Mesenchymal stem cell (in vitro differentiated cells and primary cell): ENCODE measurements at regions not wholly inside any gene's neighbourhood (a gene's known extent, or its start where the extent isn't known, plus 50 kb on each side); places are given as distances from the start of the nearest gene placed in this dataset.
A peak's percentile ranks its signal among the peaks of the same experiment; 100 is the strongest.

Source experiments
- DNase-seq: peaks from one replicate; pipeline ENCODE4 v3.0.0-alpha.2; 2013
- H2AFZ ChIP-seq: one replicate; pipeline ENCODE4 v1.6.1; 2013; ENCODE audit warnings: low read depth, mild to moderate bottlenecking, control low read depth, inconsistent platforms, low read length, moderate library complexity
- H2AK5ac ChIP-seq: 2 replicates; pipeline ENCODE4 v1.6.1; 2013; ENCODE audit warnings: low read length, moderate library complexity, mild to moderate bottlenecking, inconsistent platforms; ENCODE audit not compliant: severe bottlenecking
- H2BK120ac ChIP-seq: one replicate; pipeline ENCODE4 v1.6.1; 2013; ENCODE audit warnings: low read depth, mild to moderate bottlenecking, inconsistent platforms, low read length, moderate library complexity
- H2BK12ac ChIP-seq, 2 experiments: one replicate each; pipeline ENCODE4 v1.6.1; 2013; ENCODE audit warnings: inconsistent platforms in 2 of 2, low read length in 2 of 2, mild to moderate bottlenecking in 2 of 2, moderate library complexity in 2 of 2, control low read depth in 1 of 2
- H2BK15ac ChIP-seq: one replicate; pipeline ENCODE4 v1.6.1; 2013; ENCODE audit warnings: mild to moderate bottlenecking, low read depth, inconsistent platforms; ENCODE audit not compliant: poor library complexity, severe bottlenecking
- H2BK5ac ChIP-seq: 2 replicates; pipeline ENCODE4 v1.6.1; 2013; ENCODE audit warnings: low read depth, mild to moderate bottlenecking, low read length, control low read depth, inconsistent platforms; ENCODE audit not compliant: poor library complexity, severe bottlenecking
- H3K14ac ChIP-seq, 2 experiments: one replicate each; pipeline ENCODE4 v1.6.1; 2013; ENCODE audit warnings: inconsistent platforms in 2 of 2, low read length in 2 of 2, control low read depth in 1 of 2, mild to moderate bottlenecking in 1 of 2, moderate library complexity in 1 of 2
- H3K18ac ChIP-seq, 2 experiments: one replicate each; pipeline ENCODE4 v1.6.1; 2013; ENCODE audit warnings: inconsistent platforms in 2 of 2, low read length in 2 of 2, control low read depth in 1 of 2, low read depth in 1 of 2, mild to moderate bottlenecking in 1 of 2
- H3K23ac ChIP-seq, 2 experiments: one replicate each; pipeline ENCODE4 v1.6.1; 2013; ENCODE audit warnings: inconsistent platforms in 2 of 2, low read length in 2 of 2, mild to moderate bottlenecking in 2 of 2, moderate library complexity in 2 of 2, control low read depth in 1 of 2
- H3K27ac ChIP-seq: 2 replicates; pipeline ENCODE4 v1.5.1; 2013; ENCODE audit warnings: mild to moderate bottlenecking, moderate library complexity, low read length, control low read depth, inconsistent platforms; ENCODE audit not compliant: poor library complexity, severe bottlenecking
- H3K27me3 ChIP-seq, 2 experiments: 2 replicates each; pipeline versions ENCODE4 v1.6.1 to v1.7.0; 2013; ENCODE audit warnings: low read length in 2 of 2, mild to moderate bottlenecking in 2 of 2, moderate library complexity in 2 of 2, control low read depth in 1 of 2, inconsistent platforms in 1 of 2; ENCODE audit not compliant: control insufficient read depth in 1 of 2, insufficient read depth in 1 of 2
- H3K36me3 ChIP-seq, 2 experiments: 2 replicates each; pipeline versions ENCODE4 v1.6.1 to v1.7.0; 2013; ENCODE audit warnings: low read length in 2 of 2, control low read depth in 1 of 2, inconsistent platforms in 1 of 2, low read depth in 1 of 2, mild to moderate bottlenecking in 1 of 2; ENCODE audit not compliant: insufficient read depth in 2 of 2, control insufficient read depth in 1 of 2
- H3K4ac ChIP-seq, 2 experiments: one replicate each; pipeline ENCODE4 v1.6.1; 2013; ENCODE audit warnings: inconsistent platforms in 2 of 2, low read length in 2 of 2, mild to moderate bottlenecking in 2 of 2, moderate library complexity in 2 of 2, control low read depth in 1 of 2, low read depth in 1 of 2
- H3K4me1 ChIP-seq: 2 replicates; pipeline ENCODE4 v1.6.1; 2013; ENCODE audit warnings: low read depth, low read length, control low read depth; ENCODE audit not compliant: control insufficient read depth, insufficient read depth
- H3K4me2 ChIP-seq: 2 replicates; pipeline ENCODE4 v1.6.1; 2013; ENCODE audit warnings: low read length, mild to moderate bottlenecking, inconsistent platforms; ENCODE audit not compliant: poor library complexity, severe bottlenecking
- H3K4me3 ChIP-seq, 2 experiments: 2 replicates each; pipeline versions ENCODE4 v1.5.1 to v1.7.0; 2013; ENCODE audit warnings: low read length in 2 of 2, mild to moderate bottlenecking in 2 of 2, control low read depth in 1 of 2, low read depth in 1 of 2; ENCODE audit not compliant: insufficient read depth in 1 of 2
- H3K79me1 ChIP-seq: replicated peaks from 2 replicates; pipeline ENCODE4 v1.6.1; 2013; ENCODE audit warnings: mild to moderate bottlenecking, control low read depth, low read length, inconsistent platforms; ENCODE audit not compliant: poor library complexity, severe bottlenecking
- H3K9ac ChIP-seq: 2 replicates; pipeline ENCODE4 v1.7.0; 2013; ENCODE audit warnings: mild to moderate bottlenecking, low read length, moderate library complexity
- H3K9me3 ChIP-seq: 2 replicates; pipeline ENCODE4 v1.7.0; 2013; ENCODE audit warnings: mild to moderate bottlenecking, low read length; ENCODE audit not compliant: control insufficient read depth
- H4K8ac ChIP-seq: one replicate; pipeline ENCODE4 v1.6.1; 2013; ENCODE audit warnings: inconsistent platforms, mild to moderate bottlenecking, low read length, moderate library complexity
- H4K91ac ChIP-seq: one replicate; pipeline ENCODE4 v1.6.1; 2013; ENCODE audit warnings: mild to moderate bottlenecking, low read length, inconsistent platforms
- WGBS: methylation state at CpG from one replicate; pipeline ENCODE4 v1.1.7; 2013; ENCODE audit warnings: mixed read lengths; 5-methylcytosine and 5-hydroxymethylcytosine counted together

DNA sequence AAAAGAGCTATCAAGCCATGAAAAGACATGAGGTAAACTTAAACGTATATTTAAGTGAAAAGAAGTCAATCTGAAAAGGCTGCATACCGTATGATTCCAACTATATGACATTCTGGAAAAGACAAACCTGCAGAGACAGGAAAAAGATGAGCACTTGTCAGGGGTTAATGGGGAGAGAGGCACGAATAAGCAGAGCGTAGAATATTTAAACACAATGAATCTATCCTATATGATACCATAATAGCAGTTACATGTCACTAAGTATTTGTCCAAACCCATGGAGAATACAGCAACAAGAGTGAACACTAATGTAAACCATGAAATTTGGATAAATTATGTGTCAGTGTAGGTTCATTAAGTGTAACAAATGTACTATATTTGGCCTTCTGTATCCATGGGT, 560.3 kb upstream of the ANO3 start:
- no peaks in the 10 kb centered on the region for H3K36me3 ChIP-seq
- no peak overlapping the region for H3K9ac ChIP-seq
- H2BK12ac ChIP-seq = no peak overlapping the region
- H3K4me2 ChIP-seq = no peak overlapping the region
- no peak overlapping the region for H2BK5ac ChIP-seq
- H3K27ac ChIP-seq = no peak overlapping the region
- H3K18ac ChIP-seq = no peak overlapping the region
- no peak overlapping the region for H3K14ac ChIP-seq
- H4K91ac ChIP-seq = no peak overlapping the region
- no peak overlapping the region for H2AK5ac ChIP-seq
- no peaks in the 10 kb centered on the region for H3K9me3 ChIP-seq
- 71% methylated on average over 2 of the region's 4 CpGs for WGBS
- no peak overlapping the region for H3K4me3 ChIP-seq
- H2BK120ac ChIP-seq = no peak overlapping the region
- H4K8ac ChIP-seq = no peak overlapping the region
- H3K79me1 ChIP-seq = no peaks in the 10 kb centered on the region
- H3K4me1 ChIP-seq = no peaks in the 10 kb centered on the region
- H3K23ac ChIP-seq = no peak overlapping the region
- H3K27me3 ChIP-seq = no peaks in the 10 kb centered on the region
- H2AFZ ChIP-seq = no peak overlapping the region
- no peak for DNase-seq
- H3K4ac ChIP-seq = no peak overlapping the region
- H2BK15ac ChIP-seq = no peak overlapping the region

DNA sequence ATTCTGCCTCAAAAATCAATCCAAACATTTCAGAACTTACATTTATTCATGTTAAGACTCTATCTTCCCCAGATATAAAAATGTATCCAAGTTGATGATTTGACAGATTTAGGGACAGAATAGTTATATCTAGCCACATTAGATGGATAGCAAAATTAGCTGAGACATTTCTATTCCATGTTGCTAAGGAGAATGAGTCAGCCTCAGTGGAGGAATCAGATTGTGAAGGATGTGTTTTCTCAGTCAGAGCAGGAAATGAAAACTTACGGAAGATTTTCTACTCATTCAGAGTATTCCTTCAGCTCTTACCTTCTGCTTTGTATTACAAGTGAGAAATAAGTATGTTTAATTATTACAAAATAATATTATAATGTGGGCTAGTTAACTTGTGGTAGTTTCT, 556.3 kb upstream of the ANO3 start:
- Histone ChIP-seq H2BK12ac (no peak overlapping the region), H3K18ac (no peak overlapping the region), H3K27me3 (no peaks in the 10 kb centered on the region), H3K36me3 (no peaks in the 10 kb centered on the region), H3K4me2 (no peak overlapping the region), H2BK5ac (no peak overlapping the region), H4K8ac (no peak overlapping the region), H2BK120ac (no peak overlapping the region), H3K9ac (no peak overlapping the region), H3K23ac (no peak overlapping the region), H3K79me1 (no peaks in the 10 kb centered on the region), H3K4me3 (no peak overlapping the region), H3K9me3 (no peaks in the 10 kb centered on the region), H3K27ac (no peak overlapping the region), H3K4me1 (no peaks in the 10 kb centered on the region), H3K4ac (no peak overlapping the region), H2AK5ac (no peak overlapping the region), H2AFZ (no peak overlapping the region), H4K91ac (no peak overlapping the region), H2BK15ac (no peak overlapping the region), H3K14ac (no peak overlapping the region)
- WGBS = no CpG with 5 or more reads among the region's 1 CpG
- DNase-seq = peak; percentile 13

DNA sequence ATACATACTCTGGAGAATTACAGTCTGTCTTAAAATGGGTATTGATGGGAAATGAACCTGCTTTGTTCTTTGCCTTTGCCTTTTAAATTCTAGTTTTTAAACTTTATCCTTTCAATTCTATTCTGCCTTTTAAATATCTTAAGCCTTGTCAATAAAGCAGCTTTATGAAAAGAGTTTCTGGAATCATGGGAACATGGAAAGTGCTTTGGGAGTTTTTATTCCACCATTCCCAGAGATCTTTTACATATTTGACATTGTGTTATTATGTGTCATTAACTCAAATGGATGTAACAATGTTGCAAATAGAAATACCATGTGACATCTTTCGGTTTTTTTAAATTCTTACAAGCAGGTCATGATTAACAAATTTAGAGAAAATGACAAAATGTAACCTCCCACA, 555.7 kb upstream of the ANO3 start:
- Histone ChIP-seq H3K4me2 (no peak overlapping the region), H3K18ac (no peak overlapping the region), H3K4me1 (no peaks in the 10 kb centered on the region), H3K4me3 (no peak overlapping the region), H3K36me3 (no peaks in the 10 kb centered on the region), H2BK5ac (no peak overlapping the region), H2BK12ac (no peak overlapping the region), H2BK120ac (no peak overlapping the region), H3K9me3 (no peaks in the 10 kb centered on the region), H4K8ac (no peak overlapping the region), H3K9ac (no peak overlapping the region), H2AK5ac (no peak overlapping the region), H2AFZ (no peak overlapping the region), H3K27ac (no peak overlapping the region), H2BK15ac (no peak overlapping the region), H3K14ac (no peak overlapping the region), H3K4ac (no peak overlapping the region), H3K79me1 (no peaks in the 10 kb centered on the region), H4K91ac (no peak overlapping the region), H3K27me3 (no peaks in the 10 kb centered on the region), H3K23ac (no peak overlapping the region)
- no CpG with 5 or more reads among the region's 1 CpG for WGBS
- DNase-seq = no peak

DNA sequence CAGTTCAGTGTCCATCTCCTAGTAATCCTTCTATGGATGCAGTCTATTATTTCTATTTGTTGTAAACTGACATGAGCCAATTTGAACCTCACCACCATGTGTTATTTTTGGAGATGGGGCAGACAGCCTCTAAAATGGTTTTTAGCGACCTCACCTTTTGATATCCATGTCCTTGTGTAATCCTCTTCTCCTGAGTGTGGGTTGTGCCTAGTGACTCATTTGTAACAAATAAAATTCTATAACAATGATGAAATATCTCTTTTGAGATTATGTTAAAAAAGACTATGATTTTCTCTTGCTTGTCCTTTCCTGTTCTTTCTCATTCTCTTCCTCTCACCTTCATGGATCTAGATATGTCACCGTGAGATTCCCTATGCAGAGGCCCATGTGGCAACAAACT, 554.6 kb upstream of the ANO3 start:
- 91% methylated on average over 1 of the region's 2 CpGs for WGBS
- Histone ChIP-seq H3K18ac (no peak overlapping the region), H2BK15ac (no peak overlapping the region), H3K9me3 (no peaks in the 10 kb centered on the region), H2BK120ac (no peak overlapping the region), H3K4me1 (no peaks in the 10 kb centered on the region), H2BK5ac (no peak overlapping the region), H2AFZ (no peak overlapping the region), H3K4me2 (no peak overlapping the region), H3K36me3 (no peaks in the 10 kb centered on the region), H3K4me3 (no peak overlapping the region), H3K27me3 (no peaks in the 10 kb centered on the region), H2BK12ac (no peak overlapping the region), H3K27ac (no peak overlapping the region), H2AK5ac (no peak overlapping the region), H4K8ac (no peak overlapping the region), H3K23ac (no peak overlapping the region), H3K9ac (no peak overlapping the region), H4K91ac (no peak overlapping the region), H3K4ac (no peak overlapping the region), H3K79me1 (no peaks in the 10 kb centered on the region), H3K14ac (no peak overlapping the region)
- no peak for DNase-seq
